HCEC 1CT (cell line): ENCODE measurements at regions not wholly inside any gene's neighbourhood (a gene's known extent, or its start where the extent isn't known, plus 50 kb on each side); places are given as distances from the start of the nearest gene placed in this dataset.
A peak's percentile ranks its signal among the peaks of the same experiment; 100 is the strongest.

Experiments
- DNase-seq: peaks from one replicate; pipeline ENCODE4 v3.0.0-alpha.2; 2017

DNA sequence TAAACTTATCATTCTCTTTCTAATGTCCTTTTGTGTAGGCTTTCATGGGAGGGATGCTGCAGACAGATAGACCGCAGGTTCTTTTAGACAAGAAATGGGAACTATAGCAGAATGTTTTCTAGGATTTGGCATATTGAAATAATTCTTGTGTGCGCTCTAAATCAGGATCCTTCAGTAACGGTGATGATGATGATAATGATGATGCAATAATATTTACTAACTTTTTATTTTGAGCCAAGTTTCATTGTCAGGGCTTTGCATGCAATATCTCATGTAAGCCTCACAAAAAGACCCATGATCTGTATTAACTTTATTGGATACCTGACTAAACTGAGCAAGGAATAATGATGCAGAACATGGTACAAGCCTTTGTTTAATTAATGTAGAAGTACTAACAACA lies 280.1 kb downstream of the HAO1 start:
- DNase-seq, result no peak

DNA sequence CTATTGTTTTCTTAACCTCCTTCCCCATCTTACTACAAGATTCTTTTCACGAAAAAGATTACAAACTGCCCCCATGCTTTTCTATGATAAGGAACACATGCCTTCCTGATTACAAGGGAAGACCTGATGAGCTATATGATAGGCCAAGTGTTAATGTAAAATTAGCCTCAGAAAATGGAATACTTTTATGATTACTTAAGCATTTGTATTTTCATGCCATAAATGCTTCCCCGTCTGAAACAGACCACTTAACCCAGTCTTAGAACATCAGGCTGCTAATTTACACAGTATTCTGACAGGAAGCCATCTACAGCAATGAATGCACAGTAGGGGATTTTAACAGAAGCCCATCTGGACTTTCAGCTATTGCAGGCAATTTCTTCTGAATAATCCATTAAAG lies 274.9 kb downstream of the HAO1 start:
- no peak for DNase-seq

DNA sequence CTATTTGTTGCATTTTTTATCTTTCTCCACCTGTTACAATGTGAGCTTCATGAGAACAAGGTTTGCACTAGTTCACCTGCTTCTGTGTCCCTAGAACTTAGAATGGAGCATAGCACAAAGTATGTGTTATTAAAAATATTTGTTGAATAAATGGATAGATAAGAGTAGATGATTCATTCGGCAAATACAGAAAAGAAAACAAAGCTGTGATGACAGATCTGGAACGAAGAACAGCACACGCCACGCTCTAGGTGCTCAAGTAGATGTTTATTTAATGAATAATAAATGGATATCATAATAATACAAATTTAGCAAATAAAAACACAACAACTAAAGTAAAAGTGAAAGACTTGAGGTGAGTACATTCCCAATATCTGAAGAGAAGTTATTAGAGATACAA lies 273.1 kb downstream of the HAO1 start:
- DNase-seq, result no peak

DNA sequence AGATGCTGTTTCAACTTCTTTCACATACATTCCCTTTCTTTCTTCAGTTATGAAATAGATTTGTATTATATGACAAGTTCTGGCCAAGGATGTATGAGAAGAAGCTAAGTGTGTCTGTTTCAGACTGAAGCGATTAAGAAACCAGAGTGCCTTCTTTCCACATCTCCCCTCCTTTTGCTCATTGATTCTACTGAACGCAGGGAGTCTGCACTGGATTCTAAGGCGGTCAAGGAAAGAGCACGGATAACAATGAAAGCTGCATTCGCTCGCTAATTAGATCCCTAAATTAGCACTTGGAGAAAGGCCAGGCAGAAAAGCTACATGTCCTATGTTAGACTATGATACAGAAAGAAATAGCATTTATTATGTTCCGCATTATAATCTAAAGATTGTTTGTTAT lies 267.7 kb downstream of the HAO1 start:
- no peak for DNase-seq

DNA sequence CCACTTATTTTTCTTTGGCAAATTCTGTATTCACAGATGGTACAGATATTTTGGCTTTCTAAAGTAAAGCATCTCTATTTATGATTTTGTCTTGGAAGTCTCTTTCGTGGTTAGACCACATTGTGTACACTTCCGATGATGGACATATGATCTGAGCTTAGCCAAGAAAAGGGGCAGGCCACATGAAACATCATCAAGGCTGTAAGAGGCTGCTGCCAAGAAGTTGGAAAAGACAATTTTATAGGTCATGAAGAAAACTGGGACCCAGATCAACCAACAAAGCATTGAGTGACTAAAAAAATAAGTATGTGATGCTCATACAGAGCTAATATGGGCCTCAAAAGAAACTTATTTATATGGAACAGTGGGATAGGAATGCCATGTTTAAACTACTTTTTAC lies 266.4 kb downstream of the HAO1 start:
- DNase-seq, result peak; percentile 81

DNA sequence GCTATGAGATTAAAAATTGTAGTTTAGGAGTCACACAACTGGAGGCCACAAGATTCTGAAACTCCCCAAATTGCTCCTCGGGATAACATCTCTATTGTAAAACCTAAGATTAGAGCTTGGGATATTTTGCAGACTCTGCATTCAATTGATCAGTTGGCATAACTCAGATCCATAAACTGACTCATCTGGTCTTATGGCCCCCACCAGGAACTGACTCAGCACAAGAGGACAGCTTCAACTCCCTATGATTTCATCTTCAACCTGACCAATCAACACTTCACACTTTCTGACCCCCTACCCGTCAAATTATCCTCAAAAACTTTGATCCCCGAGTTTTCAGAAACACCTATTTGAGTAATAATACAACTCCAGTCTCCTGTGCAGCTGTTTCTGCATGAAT lies 257.3 kb downstream of the HAO1 start:
- no peak for DNase-seq

DNA sequence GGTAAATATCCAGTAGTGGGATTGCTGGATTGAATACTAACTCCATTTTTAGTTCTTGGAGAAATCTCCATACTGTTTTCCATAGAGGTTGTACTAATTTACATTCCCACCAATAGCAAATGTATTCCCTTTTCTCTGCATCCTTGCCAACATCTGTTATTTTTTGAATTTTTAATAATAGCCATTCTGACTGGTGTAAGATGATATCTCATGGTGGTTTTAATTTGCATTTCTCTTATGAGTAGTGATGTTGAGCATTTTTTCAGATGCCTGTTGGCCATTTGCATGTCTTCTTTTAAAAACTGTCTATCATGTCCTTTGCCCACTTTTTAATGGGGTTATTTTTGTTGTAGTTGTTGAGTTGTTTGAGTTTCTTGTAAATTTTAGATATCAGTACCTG lies 253.2 kb downstream of the HAO1 start:
- DNase-seq, result no peak

DNA sequence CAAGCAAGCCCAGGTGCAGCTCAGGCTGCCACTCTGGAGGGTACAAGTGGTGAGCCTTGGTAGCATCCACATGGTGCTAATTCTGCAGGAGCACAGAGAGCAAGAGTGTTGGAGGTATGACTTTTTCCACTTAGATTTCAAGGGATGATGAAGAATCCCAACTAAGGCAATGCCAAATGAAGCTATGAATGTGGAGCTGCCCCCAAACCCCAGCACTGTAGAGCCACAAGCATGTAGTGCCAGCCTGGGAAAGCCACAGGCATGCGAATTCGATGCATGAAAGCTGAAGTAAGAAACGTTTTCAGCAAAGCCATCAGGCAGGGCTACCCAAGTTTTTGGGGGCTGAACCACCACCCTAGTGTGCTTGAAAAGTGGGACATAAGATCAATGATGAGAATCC lies 251.1 kb downstream of the HAO1 start:
- DNase-seq, result no peak

DNA sequence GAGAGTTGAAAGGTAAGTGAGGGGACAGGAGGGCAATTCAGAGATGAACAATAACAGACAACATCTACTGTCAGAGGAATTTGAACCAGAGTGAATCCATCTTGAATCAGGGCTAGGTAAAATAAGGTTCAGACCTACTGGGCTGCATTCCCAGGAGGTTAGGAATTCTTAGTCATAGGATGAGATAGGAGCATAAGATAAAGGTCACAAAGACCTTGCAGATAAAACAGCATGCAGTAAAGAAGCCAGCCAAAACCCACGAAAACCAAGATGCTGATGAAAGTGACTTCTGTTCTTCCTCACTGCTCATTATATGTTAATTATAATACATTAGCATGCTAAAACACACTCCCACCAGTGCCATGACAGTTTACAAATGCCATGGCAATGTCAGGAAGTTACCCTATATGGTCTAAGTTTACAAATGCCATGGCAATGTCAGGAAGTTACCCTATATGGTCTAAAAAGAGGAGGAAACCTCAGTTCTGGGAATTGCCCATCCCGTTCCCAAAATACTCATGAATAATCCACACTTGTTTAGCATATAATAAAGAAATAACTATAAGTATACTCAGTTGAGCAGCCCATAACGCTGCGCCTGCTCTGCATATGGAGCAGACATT lies 248.5 kb downstream of the HAO1 start:
- peak; percentile 6 for DNase-seq

DNA sequence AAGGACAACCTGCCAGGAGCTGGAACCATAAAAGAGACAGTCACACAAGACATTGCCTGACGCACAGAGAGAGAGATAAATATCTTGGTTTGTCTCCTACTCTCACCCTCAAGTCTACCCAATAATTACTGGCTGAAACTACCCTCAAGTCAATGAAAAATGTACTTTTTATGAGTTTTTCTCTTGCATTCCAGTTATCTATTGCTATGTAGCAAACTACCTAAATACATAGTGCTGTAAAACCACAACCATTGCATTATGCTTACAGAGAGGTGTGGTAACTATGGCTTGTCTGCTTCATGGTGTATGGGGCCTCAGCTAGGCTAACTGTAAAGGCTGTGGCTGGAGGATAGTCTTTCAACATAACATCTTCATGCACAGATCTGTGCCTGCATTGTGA lies 247.8 kb downstream of the HAO1 start:
- DNase-seq, result no peak

DNA sequence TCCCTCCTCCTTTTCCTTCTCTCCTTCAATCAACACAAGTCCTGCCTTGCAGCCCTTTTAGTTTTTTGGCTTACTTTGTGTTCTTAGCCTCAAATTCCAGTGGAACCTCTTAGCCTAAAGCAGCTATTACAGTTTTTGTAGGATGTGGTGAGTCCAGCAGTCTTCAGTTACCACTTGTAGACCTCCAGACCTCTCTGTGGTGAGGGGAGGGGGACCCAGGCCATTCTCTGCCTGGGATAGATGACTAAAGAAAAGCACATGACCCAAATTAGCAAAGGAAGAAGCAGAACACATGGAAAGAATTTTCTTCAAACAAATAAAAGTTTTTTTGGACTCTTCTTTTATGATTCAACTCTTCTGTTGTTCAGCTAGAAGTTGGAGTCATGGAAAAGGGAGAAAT lies 246.5 kb downstream of the HAO1 start:
- no peak for DNase-seq

DNA sequence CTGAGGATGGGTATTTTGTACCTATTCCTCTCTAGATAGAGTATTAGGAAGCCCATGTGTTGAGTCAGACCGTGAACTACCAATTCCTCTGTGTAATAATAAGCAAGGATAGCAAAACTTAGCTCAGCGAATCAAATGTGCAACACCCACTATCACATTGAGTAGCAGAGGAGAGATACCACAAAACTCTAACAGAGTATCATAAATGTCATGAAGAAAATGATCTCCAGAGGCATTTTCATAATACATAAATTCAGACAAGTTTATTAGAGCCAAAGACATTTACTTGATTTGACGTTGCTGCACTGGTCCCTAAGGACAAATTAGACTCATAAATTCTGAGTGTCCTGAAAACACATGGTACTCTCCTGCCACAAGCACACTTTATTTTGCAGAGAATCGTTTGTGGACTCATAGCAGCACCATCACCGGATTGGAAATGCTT lies 245.2 kb downstream of the HAO1 start:
- no peak for DNase-seq

DNA sequence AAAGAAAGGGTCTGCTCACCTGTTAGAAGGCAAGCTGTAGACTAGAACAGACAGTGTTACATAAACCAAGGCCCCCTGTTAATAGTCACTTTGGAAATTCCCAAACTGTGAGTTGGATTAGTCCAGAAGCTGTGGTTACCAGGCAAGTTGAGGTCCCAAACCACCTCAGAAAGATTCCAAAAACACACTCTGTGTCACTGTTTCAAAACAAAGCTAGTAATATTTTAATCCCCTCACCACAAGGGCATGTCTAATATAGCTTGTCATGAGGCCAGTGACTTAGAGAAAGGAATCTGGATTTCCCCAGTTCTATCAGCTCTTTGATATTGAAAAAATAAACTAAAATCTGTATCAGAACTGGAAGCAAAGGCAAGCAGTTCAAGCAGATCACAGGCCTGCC lies 244.6 kb downstream of the HAO1 start:
- DNase-seq, result peak; percentile 68

DNA sequence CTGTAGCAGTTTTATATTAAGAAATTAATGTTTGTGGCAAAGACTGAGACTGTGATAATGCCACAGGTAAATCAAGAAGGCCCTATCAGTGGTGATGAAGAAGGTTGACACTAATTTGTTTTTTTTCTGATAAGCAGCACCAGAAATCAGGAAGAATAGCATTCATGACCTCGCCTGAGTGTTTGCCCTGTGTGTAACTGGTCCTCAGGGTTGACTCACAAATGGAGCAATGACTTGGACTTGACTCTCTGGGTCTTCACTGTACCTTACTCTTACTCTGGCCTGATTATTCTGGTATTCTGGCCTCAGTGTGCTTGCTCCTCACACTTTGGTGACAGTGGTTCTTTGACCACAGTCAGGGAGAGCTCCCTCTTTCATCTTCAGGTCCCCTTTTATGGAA lies 243.9 kb downstream of the HAO1 start:
- DNase-seq, result peak; percentile 36

DNA sequence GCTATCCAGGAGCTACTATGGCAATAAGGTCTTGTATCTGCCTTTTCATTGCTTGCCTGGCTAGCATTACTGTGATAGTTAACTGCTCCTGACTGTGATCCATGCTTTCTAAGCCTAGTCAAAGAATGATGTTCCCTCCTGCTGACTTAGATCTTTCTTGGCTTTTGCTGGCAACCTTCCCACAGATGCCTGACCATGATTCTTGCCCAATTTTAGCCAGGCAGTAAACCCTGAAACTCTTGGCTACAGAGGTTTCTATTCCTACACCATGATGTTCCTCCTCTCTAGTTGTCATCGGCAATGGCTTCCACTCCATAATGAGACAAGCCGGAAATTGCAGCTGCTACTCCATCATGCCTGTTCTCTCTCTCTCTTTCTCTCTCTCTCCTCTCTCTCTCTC lies 238.1 kb downstream of the HAO1 start:
- DNase-seq, result no peak

DNA sequence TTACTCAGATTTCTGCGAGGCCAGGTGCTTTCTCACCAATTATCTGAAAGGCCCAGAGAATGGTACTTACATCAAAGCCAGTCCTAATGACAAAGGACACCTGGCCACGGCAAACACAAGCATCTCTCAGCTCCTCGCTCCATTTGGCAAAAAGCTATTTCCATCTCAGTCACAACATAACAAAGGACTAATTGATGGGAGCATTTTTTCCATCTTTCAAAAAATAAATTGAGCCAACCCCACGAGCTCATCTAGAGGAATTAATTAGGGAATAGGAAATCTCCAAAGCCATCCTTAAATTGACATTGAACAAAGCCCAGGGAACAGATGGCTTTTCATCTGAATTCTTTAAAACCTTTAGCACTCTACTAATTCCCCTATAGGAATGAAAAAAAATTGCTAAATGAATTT lies 236.7 kb downstream of the HAO1 start:
- no peak for DNase-seq

DNA sequence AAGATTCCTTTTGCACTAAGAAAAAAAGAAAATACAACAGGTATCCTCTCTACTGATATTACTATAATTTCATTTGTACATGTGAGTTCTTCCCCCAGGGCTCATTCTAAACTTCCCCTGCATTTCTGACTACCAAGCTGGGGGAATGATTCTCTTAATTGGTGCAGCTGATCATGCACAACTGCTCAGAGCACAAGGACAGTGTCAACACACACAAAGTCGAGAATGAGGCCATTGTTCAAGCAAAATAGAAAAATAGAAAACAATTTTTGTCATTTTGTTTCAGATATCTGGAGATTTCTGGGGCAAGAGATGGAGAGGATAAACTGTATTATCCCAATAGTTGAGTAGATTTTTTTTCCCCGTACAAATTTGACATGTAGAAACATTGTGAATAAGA lies 236.3 kb downstream of the HAO1 start:
- DNase-seq, result no peak

DNA sequence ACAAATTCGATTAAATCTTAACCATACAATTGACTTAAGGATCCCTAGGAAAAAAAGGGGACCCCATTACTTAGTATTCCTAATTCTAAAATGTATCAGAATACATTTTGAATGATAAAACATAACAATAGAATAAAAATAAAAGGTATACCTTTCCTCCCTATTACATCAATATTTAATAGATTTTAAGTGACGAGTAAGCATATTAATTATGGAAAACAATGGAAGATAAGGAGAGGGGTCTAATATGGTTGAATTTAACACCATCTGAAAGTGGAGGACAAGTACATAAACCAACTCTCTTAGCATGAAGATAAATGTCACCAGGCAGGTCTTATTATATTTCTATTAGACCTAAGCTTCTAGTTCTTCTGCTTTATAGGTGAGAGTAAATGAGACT lies 232.1 kb downstream of the HAO1 start:
- DNase-seq, result no peak

DNA sequence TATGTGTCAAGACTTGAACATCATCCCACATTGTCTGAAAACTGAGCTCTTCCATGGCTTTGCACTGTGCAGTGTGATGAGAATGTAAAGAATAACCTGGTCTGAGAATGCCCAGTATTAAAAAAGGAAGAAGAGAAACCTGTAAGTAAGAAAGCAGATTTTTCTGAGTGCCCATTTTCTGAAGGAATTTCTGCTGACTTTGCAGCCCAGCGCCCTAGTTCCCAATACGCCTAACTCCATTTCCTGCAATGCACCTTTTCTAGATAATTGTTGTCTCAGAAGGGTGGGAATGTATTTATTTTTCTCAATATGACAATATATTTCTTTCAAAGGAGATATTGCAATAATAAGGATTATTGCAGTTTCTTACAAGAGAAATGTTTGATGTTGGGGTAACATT lies 231.5 kb downstream of the HAO1 start:
- no peak for DNase-seq

DNA sequence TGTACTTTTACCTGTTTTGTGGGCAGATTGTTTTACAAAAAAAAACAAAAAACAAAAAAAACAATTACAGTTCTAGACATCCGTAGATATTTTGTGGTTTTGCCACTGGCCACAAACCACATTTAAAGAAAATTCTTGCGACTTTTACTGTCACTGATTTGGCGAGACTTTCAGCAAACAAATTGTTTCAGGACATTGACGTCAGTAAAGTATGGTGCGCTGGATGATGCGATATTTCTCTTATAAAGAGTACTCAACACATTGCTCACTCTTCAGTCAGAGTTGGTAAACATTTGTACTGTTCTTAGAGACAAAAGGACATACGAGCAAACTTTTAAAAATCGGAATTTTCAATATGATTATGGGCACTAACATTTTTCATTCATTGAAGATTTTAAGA lies 229.8 kb downstream of the HAO1 start:
- DNase-seq, result no peak

DNA sequence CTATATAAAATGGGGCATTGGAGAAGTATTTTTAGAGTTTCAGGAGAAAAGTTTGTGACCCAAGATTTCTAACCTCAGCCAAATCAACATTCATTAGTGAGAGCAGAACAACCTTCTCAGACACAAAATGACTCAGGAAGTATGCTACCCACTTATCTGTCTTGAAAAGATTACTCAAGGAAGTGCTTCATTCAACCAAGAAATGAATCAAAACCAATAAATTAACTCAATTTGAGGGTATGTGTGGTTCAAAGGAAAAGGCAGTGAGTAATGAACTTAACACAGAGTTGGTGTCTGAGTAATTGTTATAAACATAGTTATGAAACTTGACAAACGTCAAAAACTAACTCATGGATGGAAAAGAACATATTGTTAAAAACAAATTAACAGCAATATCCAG lies 227.6 kb downstream of the HAO1 start:
- peak; percentile 15 for DNase-seq

DNA sequence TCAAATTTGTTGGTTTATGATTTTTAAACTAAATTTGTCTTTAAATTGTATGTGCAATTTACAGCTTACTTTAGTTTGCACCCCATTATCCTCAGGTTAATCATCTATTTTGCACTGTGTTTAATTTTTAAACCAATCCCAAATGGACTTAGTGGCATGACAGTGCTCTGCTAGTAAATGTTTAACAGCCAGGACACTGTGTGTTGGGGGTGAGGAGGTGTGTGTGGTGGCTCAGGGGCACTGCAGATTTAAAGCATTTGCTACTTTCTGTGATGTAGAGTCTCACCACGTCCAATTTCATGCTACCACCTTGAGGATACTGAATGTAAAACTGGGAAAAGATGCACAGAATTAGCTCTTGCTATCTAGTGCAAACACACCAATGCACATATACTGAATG lies 225.7 kb downstream of the HAO1 start:
- no peak for DNase-seq

DNA sequence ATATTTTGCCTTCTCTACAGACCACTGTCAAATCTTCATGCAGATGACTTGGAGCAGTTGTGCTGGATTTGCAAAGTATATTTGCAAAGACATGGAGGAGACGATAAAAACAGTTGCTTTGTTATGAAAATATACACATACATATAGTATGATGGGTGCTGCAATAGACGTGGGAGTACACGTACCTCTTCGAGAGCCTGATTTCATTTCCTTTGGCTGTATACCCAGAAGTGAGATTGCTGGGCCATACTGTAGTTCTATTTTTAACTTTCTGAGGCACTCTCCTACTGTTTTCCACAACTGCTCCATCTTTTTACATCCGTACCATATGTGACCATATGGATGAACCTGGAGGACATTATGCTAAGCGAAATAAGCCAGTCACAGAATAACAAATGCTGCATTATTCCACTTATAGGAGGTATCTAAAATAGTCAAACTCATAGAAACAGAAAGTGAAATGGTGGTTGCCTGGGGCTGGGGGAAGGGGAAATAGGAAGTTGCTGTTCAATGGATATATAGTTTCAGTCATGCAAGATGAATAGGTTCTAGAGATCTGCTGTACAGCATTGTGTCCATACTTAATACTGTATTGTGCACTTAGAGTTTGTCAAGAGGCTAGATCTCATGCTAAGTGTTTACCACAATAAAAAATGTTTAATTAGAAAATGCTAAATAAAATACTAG lies 223.8 kb downstream of the HAO1 start:
- DNase-seq, result no peak

DNA sequence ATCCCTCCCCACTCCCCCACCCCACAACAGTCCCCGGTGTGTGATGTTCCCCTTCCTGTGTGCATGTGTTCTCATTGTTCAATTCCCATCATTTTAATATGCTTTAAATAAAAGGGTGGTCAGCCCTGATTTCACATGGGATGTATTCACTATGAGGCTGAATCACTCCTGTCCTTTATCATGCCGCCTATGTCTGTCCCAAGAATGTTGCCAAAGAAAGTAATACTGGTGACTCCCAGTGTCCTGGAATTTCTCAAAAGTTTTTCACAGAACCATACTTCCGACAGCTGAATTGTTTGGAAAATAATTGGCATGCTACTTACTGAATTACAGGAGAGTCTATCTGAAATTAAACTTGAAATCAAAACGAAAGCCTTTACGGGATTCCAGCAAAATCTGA lies 217.7 kb downstream of the HAO1 start:
- DNase-seq, result no peak

DNA sequence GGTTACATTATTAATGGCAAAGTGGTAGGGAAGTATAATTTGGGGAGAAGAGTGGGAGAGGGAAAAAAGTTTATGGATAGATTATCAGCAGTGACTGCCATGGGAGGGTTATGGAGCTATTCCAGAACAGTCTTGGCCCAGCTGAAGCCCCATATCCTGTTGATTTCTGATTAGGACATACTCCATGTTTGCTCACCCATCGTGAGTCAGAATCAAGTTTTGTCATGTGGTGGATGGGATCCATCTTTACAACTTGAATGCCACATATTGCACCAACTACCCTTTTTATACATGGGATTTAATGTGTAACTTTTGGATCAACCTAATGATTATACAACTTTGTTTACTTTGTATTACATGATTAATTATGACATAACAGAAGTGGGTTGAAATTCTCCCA lies 217.0 kb downstream of the HAO1 start:
- peak; percentile 78 for DNase-seq
